ENCODE measurements at regions not wholly inside any gene's neighbourhood (a gene's known extent, or its start where the extent isn't known, plus 50 kb on each side); places are given as distances from the start of the nearest gene placed in this dataset.
A peak's percentile ranks its signal among the peaks of the same experiment; 100 is the strongest.

GRCh38 chr4:28385801-28386200, 1525.2 kb downstream of the STIM2 start:
- no peak overlapping the region for H3K27ac ChIP-seq
- H3K4me1 ChIP-seq: no peaks in the 10 kb centered on the region
- H3K36me3 ChIP-seq: no peaks in the 10 kb centered on the region
- no peak overlapping the region for H3K4me3 ChIP-seq
- TF ChIP-seq POLR2A (IDR thresholded peaks at IDR 0.05): no peak
- no peaks in the 10 kb centered on the region for H3K9me3 ChIP-seq
- 74 to 88% (median 76%) methylated on average over 2 of the region's 2 CpGs for WGBS, 5 donors
- DNase-seq: peak in 1 of 2 donors; percentile 1
- intact Hi-C loops (cut with DNase I; ENCODE audit: low total_unique reads): no loop called here
- no peaks in the 10 kb centered on the region for H3K27me3 ChIP-seq

GRCh38 chr4:28386776-28387175, 1526.1 kb downstream of the STIM2 start:
- intact Hi-C loops (cut with DNase I; ENCODE audit: low total_unique reads): no loop called here
- Histone ChIP-seq H3K9me3 (no peaks in the 10 kb centered on the region), H3K36me3 (no peaks in the 10 kb centered on the region), H3K27me3 (no peaks in the 10 kb centered on the region), H3K27ac (no peak overlapping the region), H3K4me1 (no peaks in the 10 kb centered on the region), H3K4me3 (no peak overlapping the region)
- TF ChIP-seq CTCF (IDR thresholded peaks at IDR 0.05) (no peak), POLR2A (IDR thresholded peaks at IDR 0.05) (no peak), POLR2AphosphoS5 (IDR thresholded peaks at IDR 0.05) (no peak), EP300 (IDR thresholded peaks at IDR 0.05) (no peak)
- no peak for DNase-seq

- 61 to 73% (median 68%) methylated on average over 2 of the region's 2 CpGs for WGBS, 5 donors
- Histone ChIP-seq H3K9me3 (no peaks in the 10 kb centered on the region), H3K27me3 (no peaks in the 10 kb centered on the region), H3K4me3 (no peak overlapping the region), H3K27ac (no peak overlapping the region), H3K4me1 (no peaks in the 10 kb centered on the region), H3K36me3 (no peaks in the 10 kb centered on the region)
- intact Hi-C loops (cut with DNase I; ENCODE audit: low total_unique reads): no loop called here
- TF ChIP-seq CTCF (IDR thresholded peaks at IDR 0.05) (no peak), POLR2AphosphoS5 (IDR thresholded peaks at IDR 0.05) (no peak), POLR2A (IDR thresholded peaks at IDR 0.05) (no peak), EP300 (IDR thresholded peaks at IDR 0.05) (no peak)
- no peak for DNase-seq
Measured at GRCh38 chr4:28388471-28388870, 1527.8 kb downstream of the STIM2 start.

GRCh38 chr4:28391877-28392276, 1531.2 kb downstream of the STIM2 start:
- H3K4me1 ChIP-seq: no peaks in the 10 kb centered on the region
- intact Hi-C loops (cut with DNase I; ENCODE audit: low total_unique reads): no loop called here

GRCh38 chr4:28402751-28403150, 1542.1 kb downstream of the STIM2 start:
- 85 to 92% (median 88%) methylated on average over 13 of the region's 13 CpGs for WGBS, 5 donors
- Histone ChIP-seq H3K4me1 (no peaks in the 10 kb centered on the region), H3K27me3 (no peaks in the 10 kb centered on the region), H3K4me3 (no peak overlapping the region), H3K27ac (no peak overlapping the region), H3K36me3 (no peaks in the 10 kb centered on the region), H3K9me3 (peaks cover 0 to 3% (median 0%) of the 10 kb centered on the region in 4 donors)
- no peak for DNase-seq
- TF ChIP-seq EP300 (IDR thresholded peaks at IDR 0.05) (no peak), POLR2A (IDR thresholded peaks at IDR 0.05) (no peak), POLR2AphosphoS5 (IDR thresholded peaks at IDR 0.05) (no peak)
- intact Hi-C loops (cut with DNase I; ENCODE audit: low total_unique reads): no loop called here

More at GRCh38 chr4:28391877-28392276, 1531.2 kb downstream of the STIM2 start:
- Histone ChIP-seq H3K36me3 (no peaks in the 10 kb centered on the region), H3K27ac (no peak overlapping the region), H3K4me3 (no peak overlapping the region), H3K27me3 (no peaks in the 10 kb centered on the region), H3K9me3 (no peaks in the 10 kb centered on the region)
- no peak for DNase-seq
- no peak for TF ChIP-seq POLR2AphosphoS5 (IDR thresholded peaks at IDR 0.05)
- WGBS, 5 donors: 67 to 91% (median 74%) methylated on average over 4 of the region's 4 CpGs

- Histone ChIP-seq H3K9me3 (peaks cover 0 to 5% (median 0%) of the 10 kb centered on the region in 4 donors), H3K4me1 (no peaks in the 10 kb centered on the region), H3K4me3 (no peak overlapping the region), H3K36me3 (no peaks in the 10 kb centered on the region), H3K27me3 (no peaks in the 10 kb centered on the region), H3K27ac (no peak overlapping the region)
- intact Hi-C loops (cut with DNase I; ENCODE audit: low total_unique reads): no loop called here
- DNase-seq: no peak
- 84 to 95% (median 91%) methylated on average over 1 of the region's 1 CpG for WGBS, 5 donors
- TF ChIP-seq POLR2AphosphoS5 (IDR thresholded peaks at IDR 0.05) (no peak), EP300 (IDR thresholded peaks at IDR 0.05) (no peak), POLR2A (IDR thresholded peaks at IDR 0.05) (no peak), CTCF (IDR thresholded peaks at IDR 0.05) (no peak)
Measured at GRCh38 chr4:28421221-28421620, 1560.6 kb downstream of the STIM2 start.
